GM21737 (cell line): ENCODE measurements at regions not wholly inside any gene's neighbourhood (a gene's known extent, or its start where the extent isn't known, plus 50 kb on each side); places are given as distances from the start of the nearest gene placed in this dataset.

Experiments
- ATAC-seq: cut with Tn5 transposase; IDR thresholded peaks from one replicate; pipeline ENCODE4 v1.9.1; 2021; ENCODE audit warnings: mild to moderate bottlenecking, moderate library complexity; ENCODE audit not compliant: unreplicated experiment

- ATAC-seq = no peak
Observed at GRCh38 chr4:123092586-123092985, 170.2 kb upstream of the NUDT6 start.

GRCh38 chr4:123093236-123093635 is 170.8 kb upstream of the NUDT6 start:
- no peak for ATAC-seq

GRCh38 chr4:123096038-123096437 is 173.6 kb upstream of the NUDT6 start:
- ATAC-seq = no peak

DNA sequence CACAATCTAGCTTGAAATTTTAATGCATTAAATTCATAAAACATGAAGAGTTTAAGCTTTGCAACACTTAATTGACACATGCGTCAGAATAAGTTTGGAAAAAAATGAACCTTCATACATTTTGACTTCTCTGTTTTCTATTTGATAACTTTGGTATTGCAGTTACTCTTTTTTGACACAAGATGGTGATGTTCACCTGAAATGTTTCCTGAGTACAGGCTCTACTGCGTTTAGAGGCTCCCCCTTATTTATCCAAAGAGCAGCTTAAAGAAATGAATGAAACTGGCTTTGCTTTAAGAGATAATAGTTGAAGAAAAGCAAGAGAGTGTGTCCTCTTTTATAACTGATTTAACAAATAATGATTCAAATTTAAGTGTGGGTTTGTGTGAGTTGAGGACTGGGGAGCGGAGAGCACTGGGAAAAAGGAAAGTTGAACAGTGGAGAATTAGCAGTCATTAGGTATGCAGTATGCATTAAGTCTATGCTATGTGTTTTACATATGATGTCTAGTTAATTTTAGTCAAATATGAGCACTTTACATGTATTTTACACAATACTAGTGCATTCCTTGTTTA is 180.6 kb upstream of the NUDT6 start:
- peak; percentile 64 for ATAC-seq

DNA sequence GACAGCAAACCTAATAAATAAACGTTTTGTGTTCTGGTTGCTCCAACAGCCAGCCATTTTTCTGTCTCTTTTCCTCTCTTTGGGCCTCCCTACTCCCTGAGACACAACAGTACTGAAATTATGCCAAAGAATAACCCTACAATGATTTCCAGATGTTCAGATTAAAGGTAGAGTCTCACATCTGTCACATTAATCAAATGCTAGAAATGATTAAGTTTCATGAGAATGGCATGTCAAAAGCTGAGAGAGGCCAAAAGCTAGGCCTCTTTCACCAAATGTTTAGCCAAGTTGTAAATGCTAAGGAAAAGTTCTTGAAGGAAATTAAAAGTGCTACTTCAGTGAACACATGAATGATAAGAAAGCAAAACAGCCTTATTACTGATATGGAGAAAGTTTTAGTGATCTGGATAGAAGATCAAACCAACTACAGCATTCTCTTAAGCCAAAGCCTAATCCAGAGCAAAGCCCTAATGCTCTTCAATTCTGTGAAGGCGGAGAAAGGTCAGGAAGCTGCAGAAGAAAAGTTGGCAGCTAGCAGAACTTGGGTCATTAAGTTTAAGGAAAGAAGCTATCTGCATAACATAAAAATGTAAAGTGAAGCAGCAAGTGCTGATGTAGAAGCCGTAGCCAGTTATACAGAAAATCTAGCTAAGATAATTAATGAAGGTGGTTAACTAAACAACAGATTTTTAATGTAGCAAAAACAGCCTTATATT is 182.1 kb upstream of the NUDT6 start:
- ATAC-seq = no peak

- ATAC-seq = no peak
Observed at GRCh38 chr4:123105026-123105420, 182.6 kb upstream of the NUDT6 start.

DNA sequence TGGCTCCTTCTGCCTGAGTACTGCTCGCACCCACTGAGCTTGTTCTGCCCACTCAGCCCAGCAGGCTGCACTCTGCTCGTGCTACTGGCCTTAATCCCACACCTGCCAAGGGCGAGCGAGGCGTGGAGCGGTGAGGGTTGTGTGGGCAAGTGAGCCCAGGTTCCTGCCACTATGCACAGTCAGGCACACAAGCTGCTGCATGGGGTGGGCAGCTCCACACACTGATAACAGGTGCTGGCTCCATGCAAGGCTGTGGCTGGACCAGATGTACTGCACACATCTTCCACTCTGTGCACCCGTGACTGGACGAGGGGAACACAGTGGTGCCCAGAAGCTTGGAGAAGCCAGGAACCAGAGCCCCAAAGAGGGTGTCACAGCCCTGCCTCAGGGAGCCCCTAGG is 184.3 kb upstream of the NUDT6 start:
- no peak for ATAC-seq

- no peak for ATAC-seq
Observed at GRCh38 chr4:123107444-123108252, 185.3 kb upstream of the NUDT6 start.

DNA sequence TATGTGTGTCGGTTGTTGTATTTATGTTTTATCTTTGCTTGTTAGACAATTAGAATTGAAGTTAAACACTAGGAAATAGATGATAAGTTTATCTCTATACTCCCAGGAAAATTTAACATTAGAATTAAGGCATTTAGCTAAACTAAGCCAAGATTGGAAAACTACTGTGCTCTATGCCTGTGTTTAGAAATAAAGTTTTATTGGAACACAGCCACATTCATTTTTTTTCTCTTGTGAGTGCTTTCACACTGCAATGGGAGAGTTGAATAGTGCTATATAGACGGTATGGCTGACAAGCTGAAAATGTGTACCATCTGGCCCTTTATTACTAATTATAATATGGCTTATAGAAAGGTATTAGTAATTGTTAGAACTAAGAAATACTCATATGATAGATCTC is 186.7 kb upstream of the NUDT6 start:
- no peak for ATAC-seq

DNA sequence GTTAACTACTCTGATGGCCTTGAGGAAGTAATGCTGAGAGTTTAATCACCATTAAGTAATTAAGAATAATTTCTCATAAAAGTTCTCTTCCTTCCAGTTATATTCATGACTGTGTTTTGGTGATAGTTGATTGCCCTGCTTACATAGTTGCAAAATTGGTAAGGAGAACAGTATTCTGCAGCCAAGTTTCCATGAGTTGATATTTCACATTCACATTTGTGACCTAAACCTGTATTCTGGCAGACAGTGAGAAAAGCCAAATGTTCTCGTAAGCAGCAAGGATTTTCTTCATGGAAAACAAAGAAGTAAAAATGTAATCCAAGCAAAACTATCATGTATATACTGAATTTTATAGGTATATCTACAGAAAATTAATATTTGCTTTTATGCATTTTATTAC is 187.8 kb upstream of the NUDT6 start:
- no peak for ATAC-seq

DNA sequence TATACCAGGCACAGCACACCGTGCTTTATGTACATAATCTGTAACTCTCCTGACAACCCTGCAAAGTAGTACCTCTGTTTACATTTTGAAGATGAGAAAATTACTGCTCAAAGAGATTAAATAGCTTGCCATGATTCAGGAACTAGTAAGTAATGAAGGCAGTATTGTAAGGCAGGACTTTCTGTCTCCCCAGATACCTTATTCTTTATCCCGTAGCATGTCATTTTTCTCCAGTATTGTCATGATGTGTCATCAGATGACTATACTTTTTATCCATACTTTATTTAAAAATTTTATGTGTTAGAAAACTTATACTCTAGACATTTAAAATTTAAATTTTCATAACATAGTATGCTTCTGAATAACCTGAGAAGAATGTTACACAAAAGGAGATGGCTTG is 188.3 kb upstream of the NUDT6 start:
- no peak for ATAC-seq

GRCh38 chr4:123113155-123113554 is 190.8 kb upstream of the NUDT6 start:
- no peak for ATAC-seq

DNA sequence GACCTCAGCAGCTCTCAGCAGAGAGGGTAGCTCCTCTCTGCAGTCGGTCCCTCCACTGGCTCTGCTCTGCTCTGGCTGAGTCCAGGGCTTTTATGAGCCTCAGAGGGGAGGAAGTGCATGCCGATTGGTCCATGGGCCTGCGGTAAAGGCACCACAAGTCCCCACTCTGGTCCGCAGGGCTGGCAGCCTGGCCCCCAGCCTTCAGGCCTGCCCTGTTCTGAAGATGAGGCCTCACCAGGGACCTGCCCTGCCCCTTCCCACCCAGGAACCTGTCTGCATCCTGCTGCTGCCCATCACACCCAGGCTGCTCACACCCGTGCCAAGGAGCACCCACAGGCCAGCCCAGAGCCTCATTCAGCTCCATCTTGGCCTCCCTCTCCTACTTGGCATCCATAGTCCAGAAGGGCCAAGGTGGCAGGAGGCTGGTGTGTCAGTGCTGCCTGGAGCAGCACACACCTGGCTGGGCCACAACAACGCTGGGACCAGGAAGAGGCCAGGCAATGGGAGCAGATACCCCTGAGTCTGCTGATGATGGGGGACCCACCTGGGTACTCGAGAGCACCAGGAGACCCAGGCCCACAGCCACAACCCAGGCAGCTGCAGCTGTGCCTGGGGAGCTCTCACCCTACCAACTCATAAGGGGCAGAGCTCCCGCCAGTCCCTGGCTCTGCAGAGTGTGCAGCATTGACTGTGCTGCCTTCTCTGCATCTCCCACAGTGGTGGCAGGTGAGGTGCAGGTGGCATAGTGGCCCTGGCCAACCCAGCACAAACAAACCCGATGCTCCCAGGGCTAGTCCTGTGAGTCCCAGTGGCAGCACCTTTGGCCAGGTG is 191.9 kb upstream of the NUDT6 start:
- no peak for ATAC-seq

DNA sequence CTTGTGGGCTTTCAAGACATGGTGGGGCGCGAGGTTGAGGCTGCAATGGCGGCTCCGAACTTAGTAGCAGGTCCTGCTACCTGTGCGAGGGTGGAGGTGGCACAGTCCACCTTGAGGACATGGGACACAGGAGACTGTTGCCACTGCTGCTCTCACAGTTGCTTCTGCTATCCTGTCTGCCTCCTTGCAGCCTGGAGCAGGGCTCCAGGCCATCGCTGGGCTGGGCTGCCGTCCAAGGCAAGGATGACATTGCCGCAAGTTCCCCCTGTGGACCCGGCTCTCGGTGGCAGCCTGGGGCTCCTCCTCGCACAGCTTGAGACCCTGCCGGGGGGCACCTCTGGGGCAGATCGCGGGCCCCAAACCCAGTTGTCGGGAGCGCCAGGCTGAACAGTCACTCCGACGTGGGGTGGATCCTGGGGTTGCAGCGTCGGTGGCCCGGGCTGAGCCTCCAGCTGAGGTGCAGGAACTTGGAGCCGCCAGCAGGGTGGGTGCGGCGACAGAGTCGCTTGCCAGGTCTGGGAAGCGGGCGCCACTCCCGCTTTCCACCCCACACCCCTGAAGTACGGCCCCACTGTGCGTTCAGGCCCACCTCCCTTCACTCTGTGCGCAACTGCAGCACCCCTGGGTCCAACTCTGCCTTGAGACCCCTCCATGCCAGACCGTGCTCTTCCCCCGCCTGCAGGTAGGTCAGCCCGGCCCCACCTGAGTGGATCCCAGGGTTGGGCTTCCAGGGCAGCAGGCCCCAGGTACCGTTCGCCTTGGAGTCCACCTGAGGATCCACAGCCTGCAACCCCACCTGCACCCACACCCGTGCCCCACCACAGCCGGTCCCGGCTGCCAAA is 192.7 kb upstream of the NUDT6 start:
- ATAC-seq = no peak

GRCh38 chr4:123116412-123116811 is 194.0 kb upstream of the NUDT6 start:
- no peak for ATAC-seq

DNA sequence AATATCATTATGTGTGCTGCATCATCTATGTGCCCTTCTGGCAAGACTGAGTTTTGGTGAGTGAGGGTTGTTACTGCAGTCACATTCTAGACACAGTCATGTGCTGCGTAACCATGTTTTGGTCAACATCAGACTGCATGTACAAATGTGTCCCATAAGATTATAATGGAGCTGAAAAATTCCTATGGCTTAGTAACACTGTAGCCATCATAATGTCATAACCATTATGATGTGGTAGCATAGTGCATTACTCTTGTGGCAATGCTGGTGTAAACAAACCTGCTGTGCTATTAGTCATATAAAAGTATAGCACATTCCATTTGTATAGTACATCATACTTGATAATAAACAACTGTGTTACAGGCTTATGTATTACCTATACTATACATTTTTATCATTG is 198.1 kb upstream of the NUDT6 start:
- no peak for ATAC-seq

DNA sequence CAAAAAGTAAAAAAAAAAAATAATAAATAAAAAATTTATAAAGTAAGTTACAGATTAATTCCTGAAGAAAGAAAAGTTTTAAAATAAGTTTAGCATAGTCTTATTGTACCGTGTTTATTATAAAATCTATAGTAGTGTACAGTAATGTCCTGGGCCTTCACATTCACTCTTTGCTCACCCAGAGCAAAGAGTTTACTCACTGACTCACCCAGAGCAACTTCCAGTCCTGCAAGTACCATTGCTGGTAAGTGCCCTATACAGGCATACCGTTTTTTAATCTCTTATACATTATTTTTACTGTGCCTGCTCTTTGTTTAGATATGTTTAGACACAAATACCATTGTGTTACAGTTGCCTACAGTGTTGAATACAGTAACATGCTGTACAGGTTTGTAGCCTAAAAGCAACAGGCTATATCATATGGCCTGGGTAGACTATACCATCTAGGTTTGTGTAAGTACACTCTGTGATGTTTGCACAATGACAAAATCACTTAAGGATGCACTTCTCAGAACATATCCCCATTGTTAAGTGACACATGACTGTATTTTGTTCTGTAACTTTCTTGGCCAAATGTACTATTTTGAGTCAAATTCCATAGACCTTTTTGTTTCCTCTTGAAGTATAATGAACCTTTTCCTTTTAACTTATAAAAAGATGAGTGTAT is 199.0 kb upstream of the NUDT6 start:
- no peak for ATAC-seq

GRCh38 chr4:123125477-123125876 is 203.1 kb upstream of the NUDT6 start:
- no peak for ATAC-seq

GRCh38 chr4:123127218-123127617 is 204.8 kb upstream of the NUDT6 start:
- no peak for ATAC-seq

GRCh38 chr4:123127875-123128274 is 205.5 kb upstream of the NUDT6 start:
- no peak for ATAC-seq
